ENCODE measurements at regions not wholly inside any gene's neighbourhood (a gene's known extent, or its start where the extent isn't known, plus 50 kb on each side); places are given as distances from the start of the nearest gene placed in this dataset.

- 88 to 92% methylated on average over 1 of the region's 1 CpG for WGBS, 2 donors
- intact Hi-C loops (cut with DNase I): no loop called here
- H3K4me3 ChIP-seq (replicated peaks in 1 of 3): no peak overlapping the region
- H3K4me1 ChIP-seq: no peaks in the 10 kb centered on the region
- no peak for TF ChIP-seq POLR2A (IDR thresholded peaks at IDR 0.05)
- TF ChIP-seq CTCF (IDR thresholded peaks at IDR 0.05): no peak
- no peaks in the 10 kb centered on the region for H3K9me3 ChIP-seq
- no peak for DNase-seq
- H3K27me3 ChIP-seq: no peaks in the 10 kb centered on the region
- H3K36me3 ChIP-seq: no peaks in the 10 kb centered on the region
- no peak overlapping the region for H3K27ac ChIP-seq
These were observed 1587.7 kb upstream of the ACO1 start for GRCh38 chr9:30796764-30797163.

GRCh38 chr9:30799527-30800101 is 1584.8 kb upstream of the ACO1 start:
- H3K4me1 ChIP-seq: no peaks in the 10 kb centered on the region
- no peaks in the 10 kb centered on the region for H3K36me3 ChIP-seq
- H3K4me3 ChIP-seq (replicated peaks in 1 of 3): no peak overlapping the region
- no peak for DNase-seq
- H3K27me3 ChIP-seq: no peaks in the 10 kb centered on the region
- WGBS, 2 donors: 90 to 98% methylated on average over 19 to 21 of the region's 21 CpGs
- H3K27ac ChIP-seq: no peak overlapping the region
- H3K9me3 ChIP-seq: no peaks in the 10 kb centered on the region
- TF ChIP-seq CTCF (IDR thresholded peaks at IDR 0.05) (no peak), POLR2A (IDR thresholded peaks at IDR 0.05) (no peak)
- intact Hi-C loops (cut with DNase I): no loop called here

- no peaks in the 10 kb centered on the region for H3K4me1 ChIP-seq
- TF ChIP-seq POLR2A (IDR thresholded peaks at IDR 0.05) (no peak), CTCF (IDR thresholded peaks at IDR 0.05) (no peak)
- H3K27me3 ChIP-seq: no peaks in the 10 kb centered on the region
- WGBS, 2 donors: 95 to 96% methylated on average over 14 of the region's 14 CpGs
- H3K27ac ChIP-seq: no peak overlapping the region
- no peak overlapping the region for H3K4me3 ChIP-seq (replicated peaks in 1 of 3)
- H3K36me3 ChIP-seq: no peaks in the 10 kb centered on the region
- no peaks in the 10 kb centered on the region for H3K9me3 ChIP-seq
- DNase-seq: no peak
- intact Hi-C loops (cut with DNase I): no loop called here
These were observed 1584.0 kb upstream of the ACO1 start for GRCh38 chr9:30800421-30800820.

- 67 to 81% methylated on average over 1 of the region's 1 CpG for WGBS, 2 donors
- Histone ChIP-seq H3K36me3 (no peaks in the 10 kb centered on the region), H3K9me3 (no peaks in the 10 kb centered on the region), H3K27ac (no peak overlapping the region), H3K4me1 (no peaks in the 10 kb centered on the region), H3K4me3 (replicated peaks in 1 of 3) (no peak overlapping the region), H3K27me3 (no peaks in the 10 kb centered on the region)
- TF ChIP-seq CTCF (IDR thresholded peaks at IDR 0.05): no peak
- no peak for TF ChIP-seq POLR2A (IDR thresholded peaks at IDR 0.05)
- intact Hi-C loops (cut with DNase I): no loop called here
- DNase-seq: no peak
These were observed 1571.6 kb upstream of the ACO1 start for GRCh38 chr9:30812821-30813220.

GRCh38 chr9:30815585-30815984 is 1568.9 kb upstream of the ACO1 start:
- 28 to 30% methylated on average over 2 of the region's 2 CpGs for WGBS, 2 donors
- Histone ChIP-seq H3K27me3 (no peaks in the 10 kb centered on the region), H3K9me3 (no peaks in the 10 kb centered on the region), H3K36me3 (no peaks in the 10 kb centered on the region), H3K4me1 (no peaks in the 10 kb centered on the region), H3K27ac (no peak overlapping the region), H3K4me3 (replicated peaks in 1 of 3) (no peak overlapping the region)
- TF ChIP-seq CTCF (IDR thresholded peaks at IDR 0.05): no peak
- TF ChIP-seq POLR2A (IDR thresholded peaks at IDR 0.05): no peak
- DNase-seq: no peak
- intact Hi-C loops (cut with DNase I): no loop called here

Measured in thyroid gland (tissue), 4 donors.